RWPE2 (cell line): ENCODE measurements at regions not wholly inside any gene's neighbourhood (a gene's known extent, or its start where the extent isn't known, plus 50 kb on each side); places are given as distances from the start of the nearest gene placed in this dataset.

Source experiments
- ATAC-seq: fragments of 200-7000 bp; cut with Tn5 transposase; 3 replicates; pipeline ENCODE4 v1.9.1; 2021; ENCODE audit warnings: low read depth
- DNase-seq: peaks from one replicate; pipeline ENCODE4 v3.0.0-alpha.2; 2020; ENCODE audit warnings: low spot score
- H3K27ac ChIP-seq: fragments of 450-650 bp; 2 replicates; pipeline ENCODE4 v1.5.1; 2017; ENCODE audit warnings: mild to moderate bottlenecking; ENCODE audit not compliant: poor library complexity, severe bottlenecking
- H3K27me3 ChIP-seq: fragments of 250-450 bp; sonication (Bioruptor Pico); 2 replicates; pipeline ENCODE4 v1.5.1; 2021; ENCODE audit warnings: mild to moderate bottlenecking, moderate library complexity; ENCODE audit not compliant: insufficient read depth, poor library complexity, severe bottlenecking
- H3K36me3 ChIP-seq: fragments of 250-450 bp; sonication (Bioruptor Pico); 2 replicates; pipeline ENCODE4 v1.5.1; 2020; ENCODE audit warnings: low read depth, mild to moderate bottlenecking, moderate library complexity
- H3K4me1 ChIP-seq: fragments of 250-450 bp; sonication (Bioruptor Pico); 2 replicates; pipeline ENCODE4 v1.5.1; 2021; ENCODE audit warnings: mild to moderate bottlenecking, moderate library complexity; ENCODE audit not compliant: insufficient read depth, poor library complexity, severe bottlenecking
- H3K4me3 ChIP-seq: fragments of 250-450 bp; sonication (Bioruptor Pico); 2 replicates; pipeline ENCODE4 v1.5.1; 2021; ENCODE audit warnings: mild to moderate bottlenecking, moderate library complexity; ENCODE audit not compliant: severe bottlenecking
- H3K9me3 ChIP-seq: fragments of 250-450 bp; sonication (Bioruptor Pico); 2 replicates; pipeline ENCODE4 v1.5.1; 2021; ENCODE audit warnings: mild to moderate bottlenecking, moderate library complexity; ENCODE audit not compliant: severe bottlenecking
- CTCF ChIP-seq: fragments of 450-650 bp; IDR thresholded peaks from one replicate; pipeline ENCODE4 v1.5.1; 2017; ENCODE audit warnings: mild to moderate bottlenecking, moderate library complexity; ENCODE audit not compliant: poor library complexity, severe bottlenecking

- H3K27ac ChIP-seq, result no peak overlapping the region
- ATAC-seq, result no peak
- TF ChIP-seq CTCF, result no peak
These were observed 445.8 kb upstream of the NXPH2 start for GRCh38 chr2:139225961-139226360.

GRCh38 chr2:139218181-139218580 lies 438.0 kb upstream of the NXPH2 start:
- Histone ChIP-seq H3K9me3 (no peaks in the 10 kb centered on the region), H3K36me3 (no peaks in the 10 kb centered on the region), H3K4me3 (no peak overlapping the region), H3K4me1 (no peaks in the 10 kb centered on the region), H3K27ac (no peak overlapping the region), H3K27me3 (no peaks in the 10 kb centered on the region)
- DNase-seq (no peak), ATAC-seq (no peak)
- no peak for TF ChIP-seq CTCF

More at GRCh38 chr2:139225961-139226360, 445.8 kb upstream of the NXPH2 start:
- H3K36me3 ChIP-seq, result no peaks in the 10 kb centered on the region
- H3K9me3 ChIP-seq, result no peaks in the 10 kb centered on the region
- H3K4me3 ChIP-seq, result no peak overlapping the region
- DNase-seq, result no peak
- H3K4me1 ChIP-seq, result no peaks in the 10 kb centered on the region
- H3K27me3 ChIP-seq, result peaks cover 14% of the 10 kb centered on the region

GRCh38 chr2:139217641-139218040 lies 437.5 kb upstream of the NXPH2 start:
- no peak for TF ChIP-seq CTCF
- H3K36me3 ChIP-seq, result no peaks in the 10 kb centered on the region
- ATAC-seq, result no peak
- H3K9me3 ChIP-seq, result no peaks in the 10 kb centered on the region
- no peak for DNase-seq
- no peaks in the 10 kb centered on the region for H3K4me1 ChIP-seq
- no peak overlapping the region for H3K27ac ChIP-seq
- no peaks in the 10 kb centered on the region for H3K27me3 ChIP-seq
- no peak overlapping the region for H3K4me3 ChIP-seq

- Histone ChIP-seq H3K27me3 (no peaks in the 10 kb centered on the region), H3K4me1 (no peaks in the 10 kb centered on the region), H3K27ac (no peak overlapping the region), H3K9me3 (no peaks in the 10 kb centered on the region), H3K4me3 (no peak overlapping the region), H3K36me3 (no peaks in the 10 kb centered on the region)
- TF ChIP-seq CTCF, result no peak
- ATAC-seq, result no peak
- DNase-seq, result no peak
These were observed 436.2 kb upstream of the NXPH2 start for GRCh38 chr2:139216435-139216834.

GRCh38 chr2:139214801-139215200 lies 434.6 kb upstream of the NXPH2 start:
- Histone ChIP-seq H3K27me3 (no peaks in the 10 kb centered on the region), H3K27ac (no peak overlapping the region), H3K4me1 (no peaks in the 10 kb centered on the region), H3K9me3 (no peaks in the 10 kb centered on the region), H3K36me3 (no peaks in the 10 kb centered on the region), H3K4me3 (no peak overlapping the region)
- TF ChIP-seq CTCF, result no peak
- ATAC-seq (no peak), DNase-seq (no peak)
